Stimulated activated CD8-positive, alpha-beta memory T cell treated with anti-CD3 and anti-CD28 coated beads, Interleukin-7, amount 100 ng/mL, for 1 hour (primary cell): ENCODE measurements at regions not wholly inside any gene's neighbourhood (a gene's known extent, or its start where the extent isn't known, plus 50 kb on each side); places are given as distances from the start of the nearest gene placed in this dataset.

Experiments
- DNase-seq, 2 donors: peaks; one replicate each; pipeline ENCODE4 v3.0.0-alpha.2; 2020; ENCODE audit warnings: low read depth in 2 of 2

- no peak for DNase-seq
These were observed 75.0 kb upstream of the SPATA12 start for GRCh38 chr3:56985460-56985859.

GRCh38 chr3:56983427-56983826 is 77.0 kb upstream of the SPATA12 start:
- no peak for DNase-seq

- DNase-seq, result no peak
These were observed 78.8 kb upstream of the SPATA12 start for GRCh38 chr3:56981445-56982230.

GRCh38 chr3:56980798-56981390 is 79.6 kb upstream of the SPATA12 start:
- DNase-seq, result peak in 1 of 2 donors; percentile 6

GRCh38 chr3:56980243-56980642 is 80.2 kb upstream of the SPATA12 start:
- DNase-seq, result no peak

GRCh38 chr3:56979791-56980190 is 80.7 kb upstream of the SPATA12 start:
- no peak for DNase-seq

GRCh38 chr3:56977561-56977889 is 82.9 kb upstream of the SPATA12 start:
- no peak for DNase-seq

- no peak for DNase-seq
These were observed 83.6 kb upstream of the SPATA12 start for GRCh38 chr3:56976651-56977560.

- no peak for DNase-seq
These were observed 84.9 kb upstream of the SPATA12 start for GRCh38 chr3:56975567-56975966.

- no peak for DNase-seq
These were observed 86.1 kb upstream of the SPATA12 start for GRCh38 chr3:56974247-56974930.

- DNase-seq, result no peak
These were observed 88.6 kb upstream of the SPATA12 start for GRCh38 chr3:56971816-56972215.

GRCh38 chr3:56971261-56971660 is 89.2 kb upstream of the SPATA12 start:
- no peak for DNase-seq

GRCh38 chr3:56970461-56970879 is 90.0 kb upstream of the SPATA12 start:
- no peak for DNase-seq

- DNase-seq, result no peak
These were observed 90.6 kb upstream of the SPATA12 start for GRCh38 chr3:56969851-56970250.

- no peak for DNase-seq
These were observed 94.0 kb upstream of the SPATA12 start for GRCh38 chr3:56966509-56966908.

- DNase-seq, result no peak
These were observed 94.4 kb upstream of the SPATA12 start for GRCh38 chr3:56966104-56966503.

GRCh38 chr3:56962922-56963321 is 97.5 kb upstream of the SPATA12 start:
- no peak for DNase-seq

GRCh38 chr3:56962206-56962605 is 98.3 kb upstream of the SPATA12 start:
- DNase-seq, result no peak

- DNase-seq, result no peak
These were observed 100.1 kb upstream of the SPATA12 start for GRCh38 chr3:56960234-56960917.

GRCh38 chr3:56958879-56959278 is 101.6 kb upstream of the SPATA12 start:
- DNase-seq, result no peak

- DNase-seq, result no peak
These were observed 102.9 kb upstream of the SPATA12 start for GRCh38 chr3:56957522-56957921.
